CD4-positive, alpha-beta T cell treated with Interleukin-15 for 4 hours (primary cell): ENCODE measurements at regions not wholly inside any gene's neighbourhood (a gene's known extent, or its start where the extent isn't known, plus 50 kb on each side); places are given as distances from the start of the nearest gene placed in this dataset.
"Not testable (repeated sequence)": the region's sequence is repeated elsewhere in the genome, so short reads cannot be mapped to it uniquely, and the experiment has no call there.

Source experiments
- DNase-seq: peaks from one replicate; pipeline ENCODE4 v3.0.0-alpha.2; 2020; ENCODE audit warnings: low spot score

GRCh38 chr15:96470681-96471310, 140.3 kb downstream of the NR2F2 start:
- no peak for DNase-seq

- no peak for DNase-seq
These were observed 142.2 kb downstream of the NR2F2 start for GRCh38 chr15:96472681-96473080.

GRCh38 chr15:96473556-96473955, 143.1 kb downstream of the NR2F2 start:
- no peak for DNase-seq

GRCh38 chr15:96474231-96474664, 143.7 kb downstream of the NR2F2 start:
- DNase-seq, result no peak

GRCh38 chr15:96477227-96477626, 146.7 kb downstream of the NR2F2 start:
- DNase-seq, result no peak

GRCh38 chr15:96484412-96484811, 153.9 kb downstream of the NR2F2 start:
- not testable (repeated sequence) for DNase-seq

- no peak for DNase-seq
These were observed 154.3 kb downstream of the NR2F2 start for GRCh38 chr15:96484830-96485229.

GRCh38 chr15:96487245-96487644, 156.7 kb downstream of the NR2F2 start:
- no peak for DNase-seq

- DNase-seq, result not testable (repeated sequence)
These were observed 160.7 kb downstream of the NR2F2 start for GRCh38 chr15:96491066-96491699.

- not testable (repeated sequence) for DNase-seq
These were observed 161.5 kb downstream of the NR2F2 start for GRCh38 chr15:96491700-96492644.

GRCh38 chr15:96494505-96494904, 164.0 kb downstream of the NR2F2 start:
- no peak for DNase-seq

- no peak for DNase-seq
These were observed 164.9 kb downstream of the NR2F2 start for GRCh38 chr15:96495386-96495785.

- no peak for DNase-seq
These were observed 167.5 kb downstream of the NR2F2 start for GRCh38 chr15:96497951-96498350.

- no peak for DNase-seq
These were observed 170.0 kb downstream of the NR2F2 start for GRCh38 chr15:96500508-96500907.

GRCh38 chr15:96501362-96501761, 170.9 kb downstream of the NR2F2 start:
- no peak for DNase-seq

GRCh38 chr15:96502196-96502595, 171.7 kb downstream of the NR2F2 start:
- no peak for DNase-seq

GRCh38 chr15:96503276-96503675, 172.8 kb downstream of the NR2F2 start:
- DNase-seq, result no peak

- no peak for DNase-seq
These were observed 173.9 kb downstream of the NR2F2 start for GRCh38 chr15:96504371-96504770.

GRCh38 chr15:96505014-96505413, 174.5 kb downstream of the NR2F2 start:
- no peak for DNase-seq

- no peak for DNase-seq
These were observed 184.2 kb downstream of the NR2F2 start for GRCh38 chr15:96514607-96515285.

GRCh38 chr15:96515371-96515770, 184.9 kb downstream of the NR2F2 start:
- DNase-seq, result no peak

GRCh38 chr15:96521386-96521785, 190.9 kb downstream of the NR2F2 start:
- no peak for DNase-seq
